Neural progenitor cell (in vitro differentiated cells): ENCODE measurements at regions not wholly inside any gene's neighbourhood (a gene's known extent, or its start where the extent isn't known, plus 50 kb on each side); places are given as distances from the start of the nearest gene placed in this dataset.

Experiments used
- DNase-seq: peaks from one replicate; pipeline ENCODE4 v3.0.0-alpha.2; 2016; ENCODE audit warnings: low spot score
- H2AFZ ChIP-seq: fragments of 200-600 bp; sonication (generic); replicated peaks from 2 replicates; pipeline ENCODE4 v1.6.1; 2016; ENCODE audit warnings: antibody characterized with exemption
- H3F3A ChIP-seq: fragments of 200-600 bp; sonication (generic); 2 replicates; pipeline ENCODE4 v1.6.1; 2016; ENCODE audit warnings: antibody characterized with exemption, low read depth
- H3K27ac ChIP-seq: fragments of 200-600 bp; sonication (generic); 2 replicates; pipeline ENCODE4 v1.5.1; 2016; ENCODE audit warnings: mild to moderate bottlenecking
- H3K27me3 ChIP-seq: fragments of 200-600 bp; sonication (generic); 2 replicates; pipeline ENCODE4 v1.6.1; 2016; ENCODE audit warnings: mild to moderate bottlenecking, moderate library complexity
- H3K36me3 ChIP-seq: fragments of 200-600 bp; sonication (generic); 2 replicates; pipeline ENCODE4 v1.5.1; 2016
- H3K4me1 ChIP-seq: fragments of 200-600 bp; sonication (generic); 2 replicates; pipeline ENCODE4 v1.6.1; 2016; ENCODE audit warnings: mixed run types
- H3K4me2 ChIP-seq: fragments of 200-600 bp; sonication (generic); 2 replicates; pipeline ENCODE4 v1.6.1; 2016
- H3K4me3 ChIP-seq: fragments of 200-600 bp; sonication (generic); 2 replicates; pipeline ENCODE4 v1.5.1; 2016
- H3K79me2 ChIP-seq: fragments of 200-600 bp; sonication (generic); 2 replicates; pipeline ENCODE4 v1.6.1; 2016; ENCODE audit warnings: low read depth
- H3K9ac ChIP-seq: fragments of 200-600 bp; sonication (generic); 2 replicates; pipeline ENCODE4 v1.6.1; 2016
- H3K9me3 ChIP-seq: fragments of 200-600 bp; sonication (generic); 2 replicates; pipeline ENCODE4 v1.5.1; 2016; ENCODE audit warnings: low read depth
- H4K20me1 ChIP-seq: fragments of 200-600 bp; sonication (generic); 2 replicates; pipeline ENCODE4 v1.6.1; 2016; ENCODE audit warnings: low read depth
- H3K27ac Mint-ChIP-seq: 3 replicates; pipeline ENCODE4 v1.8.0; 2021; ENCODE audit warnings: mixed read lengths
- H3K27me3 Mint-ChIP-seq: 2 replicates; pipeline ENCODE4 v1.8.0; 2022; ENCODE audit warnings: low read depth, mild to moderate bottlenecking, inconsistent platforms, moderate library complexity, mixed read lengths; ENCODE audit not compliant: insufficient read depth
- H3K36me3 Mint-ChIP-seq: 3 replicates; pipeline ENCODE4 v1.8.0; 2021; ENCODE audit warnings: mixed read lengths
- H3K4me1 Mint-ChIP-seq: 3 replicates; pipeline ENCODE4 v1.8.0; 2021; ENCODE audit warnings: mixed read lengths
- H3K4me3 Mint-ChIP-seq: 3 replicates; pipeline ENCODE4 v1.8.0; 2021; ENCODE audit warnings: mild to moderate bottlenecking, moderate library complexity, mixed read lengths
- H3K9me3 Mint-ChIP-seq: 3 replicates; pipeline ENCODE4 v1.8.0; 2020; ENCODE audit warnings: mixed read lengths
- EZH2 ChIP-seq: fragments of 200-600 bp; sonication (generic); IDR thresholded peaks from 2 replicates; pipeline ENCODE4 v1.6.1; 2017; ENCODE audit warnings: antibody characterized with exemption, mild to moderate bottlenecking, moderate library complexity
- EZH2phosphoT487 ChIP-seq: fragments of 200-600 bp; sonication (generic); IDR thresholded peaks from 2 replicates; pipeline ENCODE4 v1.6.1; 2017; ENCODE audit warnings: antibody characterized with exemption
- TF ChIP-seq, protein P1 (sequence below): fragments of 200-600 bp; sonication (generic); IDR thresholded peaks from 2 replicates; pipeline ENCODE4 v1.5.1; 2017; ENCODE audit warnings: antibody characterized with exemption, mild to moderate bottlenecking

- peaks cover 13% of the 10 kb centered on the region for H3K27me3 ChIP-seq
- no peaks in the 10 kb centered on the region for H3K9me3 ChIP-seq
- TF ChIP-seq, protein P1, sequence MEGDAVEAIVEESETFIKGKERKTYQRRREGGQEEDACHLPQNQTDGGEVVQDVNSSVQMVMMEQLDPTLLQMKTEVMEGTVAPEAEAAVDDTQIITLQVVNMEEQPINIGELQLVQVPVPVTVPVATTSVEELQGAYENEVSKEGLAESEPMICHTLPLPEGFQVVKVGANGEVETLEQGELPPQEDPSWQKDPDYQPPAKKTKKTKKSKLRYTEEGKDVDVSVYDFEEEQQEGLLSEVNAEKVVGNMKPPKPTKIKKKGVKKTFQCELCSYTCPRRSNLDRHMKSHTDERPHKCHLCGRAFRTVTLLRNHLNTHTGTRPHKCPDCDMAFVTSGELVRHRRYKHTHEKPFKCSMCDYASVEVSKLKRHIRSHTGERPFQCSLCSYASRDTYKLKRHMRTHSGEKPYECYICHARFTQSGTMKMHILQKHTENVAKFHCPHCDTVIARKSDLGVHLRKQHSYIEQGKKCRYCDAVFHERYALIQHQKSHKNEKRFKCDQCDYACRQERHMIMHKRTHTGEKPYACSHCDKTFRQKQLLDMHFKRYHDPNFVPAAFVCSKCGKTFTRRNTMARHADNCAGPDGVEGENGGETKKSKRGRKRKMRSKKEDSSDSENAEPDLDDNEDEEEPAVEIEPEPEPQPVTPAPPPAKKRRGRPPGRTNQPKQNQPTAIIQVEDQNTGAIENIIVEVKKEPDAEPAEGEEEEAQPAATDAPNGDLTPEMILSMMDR: no peak
- TF ChIP-seq EZH2: no peak
- TF ChIP-seq EZH2phosphoT487: no peak
- H3K9ac ChIP-seq: no peak overlapping the region
- no peak overlapping the region for H3K27ac ChIP-seq
- H3K4me3 ChIP-seq: no peak overlapping the region
- H3K4me3 Mint-ChIP-seq: no peak overlapping the region
- H3K27ac Mint-ChIP-seq: no peak overlapping the region
- no peak for DNase-seq
- no peak overlapping the region for H2AFZ ChIP-seq
- H3K79me2 ChIP-seq: no peaks in the 10 kb centered on the region
- H4K20me1 ChIP-seq: no peaks in the 10 kb centered on the region
- H3K9me3 Mint-ChIP-seq: peaks cover 14% of the 10 kb centered on the region
- H3K27me3 Mint-ChIP-seq: peaks cover 6% of the 10 kb centered on the region
- no peaks in the 10 kb centered on the region for H3K4me1 ChIP-seq
- peaks cover 2% of the 10 kb centered on the region for H3K36me3 Mint-ChIP-seq
- H3K4me2 ChIP-seq: no peak overlapping the region
- no peaks in the 10 kb centered on the region for H3K4me1 Mint-ChIP-seq
- no peaks in the 10 kb centered on the region for H3K36me3 ChIP-seq
- H3F3A ChIP-seq: no peaks in the 10 kb centered on the region
Observed at GRCh38 chr2:241941691-241942301, 72.3 kb downstream of the RTP5 start.

DNA sequence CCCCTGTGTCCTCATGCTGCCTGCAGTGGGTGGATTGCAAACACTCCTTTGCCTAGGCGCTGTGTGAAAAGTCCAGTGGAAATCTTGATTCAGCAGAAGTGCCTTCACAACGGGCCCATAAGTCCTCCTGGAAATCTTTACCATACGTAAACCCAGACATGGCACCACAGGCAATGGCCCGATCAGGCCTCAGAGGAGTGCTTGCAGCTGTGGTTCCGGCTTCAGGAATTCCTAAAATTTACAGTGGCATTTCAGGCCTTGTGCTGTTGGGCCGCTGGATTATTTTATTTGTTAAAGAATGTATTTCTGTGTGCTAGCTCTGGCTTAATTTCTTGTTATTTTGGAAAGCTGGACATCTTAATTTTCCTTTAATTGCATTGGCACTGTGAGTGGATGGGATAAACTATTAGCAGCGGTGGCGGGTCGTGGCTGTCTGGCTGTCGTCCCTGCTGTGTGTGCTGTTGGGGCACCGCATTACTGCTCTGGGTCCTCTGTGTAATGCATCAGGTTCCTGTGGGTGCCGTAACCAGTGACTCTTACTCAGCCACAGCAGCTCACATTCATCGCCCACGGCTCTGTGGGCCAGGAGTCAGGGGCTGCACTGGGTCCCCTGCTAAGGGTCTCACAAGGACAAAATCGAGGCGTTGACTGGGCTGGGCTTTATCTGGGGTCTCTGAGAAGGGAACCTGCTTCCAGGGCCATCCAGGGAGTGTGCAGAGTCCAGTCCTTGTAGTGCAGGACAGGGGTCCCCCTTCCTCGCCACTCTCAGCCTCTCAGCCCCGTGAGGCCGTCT lies 73.1 kb downstream of the RTP5 start:
- no peaks in the 10 kb centered on the region for H3K79me2 ChIP-seq
- no peak overlapping the region for H3K4me3 ChIP-seq
- H4K20me1 ChIP-seq: no peaks in the 10 kb centered on the region
- TF ChIP-seq, protein P1: no peak
- TF ChIP-seq EZH2: no peak
- TF ChIP-seq EZH2phosphoT487: no peak
- Mint-ChIP-seq H3K4me1 (no peaks in the 10 kb centered on the region), H3K36me3 (peaks cover 2% of the 10 kb centered on the region), H3K9me3 (peaks cover 14% of the 10 kb centered on the region), H3K27me3 (peaks cover 11% of the 10 kb centered on the region), H3K4me3 (no peak overlapping the region), H3K27ac (no peak overlapping the region)
- H3K9ac ChIP-seq: no peak overlapping the region
- no peaks in the 10 kb centered on the region for H3K9me3 ChIP-seq
- no peaks in the 10 kb centered on the region for H3F3A ChIP-seq
- no peak overlapping the region for H3K27ac ChIP-seq
- no peak for DNase-seq
- no peak overlapping the region for H2AFZ ChIP-seq
- H3K4me1 ChIP-seq: no peaks in the 10 kb centered on the region
- H3K36me3 ChIP-seq: no peaks in the 10 kb centered on the region
- H3K27me3 ChIP-seq: peaks cover 21% of the 10 kb centered on the region
- H3K4me2 ChIP-seq: no peak overlapping the region

DNA sequence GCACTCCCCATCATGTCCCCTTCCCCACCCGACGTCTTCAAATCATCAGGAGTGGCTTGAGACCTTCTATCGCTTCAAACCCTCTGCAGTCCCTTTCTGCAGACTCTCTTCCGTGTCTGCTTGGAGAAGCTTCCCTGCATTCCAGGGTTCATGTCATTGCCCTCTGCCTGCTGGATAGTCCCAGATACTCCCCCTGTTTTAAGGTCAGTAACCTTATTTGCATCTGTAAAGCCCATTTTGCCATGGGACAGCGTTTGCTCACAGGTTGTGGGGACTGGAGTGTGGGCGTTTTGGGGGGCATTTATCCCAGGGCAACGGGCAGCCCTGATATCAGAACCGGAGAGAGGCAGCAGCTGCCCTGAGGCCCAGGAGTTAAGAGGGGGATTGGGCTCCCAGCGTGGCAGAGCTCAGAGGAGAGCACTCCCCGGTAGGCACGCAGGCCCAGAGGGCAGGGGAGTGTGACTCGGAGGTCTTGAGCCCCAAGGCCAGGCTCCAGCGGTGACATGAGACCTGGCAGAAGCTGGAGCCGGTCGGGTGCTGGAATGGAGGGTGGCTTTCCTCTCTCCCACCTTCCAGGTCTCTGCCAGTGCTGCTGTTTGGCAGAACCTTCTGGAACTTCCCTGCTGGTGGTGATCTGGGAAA lies 73.8 kb downstream of the RTP5 start:
- peaks cover 26% of the 10 kb centered on the region for H3K27me3 ChIP-seq
- no peak overlapping the region for H3K27ac ChIP-seq
- Mint-ChIP-seq H3K27me3 (peaks cover 14% of the 10 kb centered on the region), H3K9me3 (peaks cover 14% of the 10 kb centered on the region), H3K27ac (no peak overlapping the region), H3K4me3 (no peak overlapping the region), H3K4me1 (no peaks in the 10 kb centered on the region), H3K36me3 (peaks cover 2% of the 10 kb centered on the region)
- H3K36me3 ChIP-seq: no peaks in the 10 kb centered on the region
- no peak overlapping the region for H3K4me2 ChIP-seq
- no peak for DNase-seq
- no peaks in the 10 kb centered on the region for H3K4me1 ChIP-seq
- no peak overlapping the region for H3K4me3 ChIP-seq
- H3K79me2 ChIP-seq: no peaks in the 10 kb centered on the region
- TF ChIP-seq, protein P1: no peak
- no peak for TF ChIP-seq EZH2phosphoT487
- no peak for TF ChIP-seq EZH2
- H3F3A ChIP-seq: no peaks in the 10 kb centered on the region
- no peaks in the 10 kb centered on the region for H4K20me1 ChIP-seq
- no peaks in the 10 kb centered on the region for H3K9me3 ChIP-seq
- H3K9ac ChIP-seq: no peak overlapping the region
- no peak overlapping the region for H2AFZ ChIP-seq
